Right lobe of liver (tissue), 4 donors: ENCODE measurements at regions not wholly inside any gene's neighbourhood (a gene's known extent, or its start where the extent isn't known, plus 50 kb on each side); places are given as distances from the start of the nearest gene placed in this dataset.

Experiments
- POLR2A ChIP-seq: fragments of 450-650 bp; IDR thresholded peaks from one replicate; pipeline ENCODE4 v1.6.1; 2017; ENCODE audit warnings: antibody characterized with exemption, mild to moderate bottlenecking
- TF ChIP-seq, protein P1 (sequence below), 4 donors: fragments of 200-600 bp in 3 of 4; fragments of 450-650 bp in 1 of 4; IDR thresholded peaks; one replicate each; pipeline versions ENCODE4 v1.5.1 to v1.8.0; 2016 to 2022; ENCODE audit warnings: antibody characterized with exemption in 4 of 4, mild to moderate bottlenecking in 2 of 4
- donor health status: DM: no; HTN: no; CAD: no.
- donor health status: DM: no; HTN: no; CAD: no.
- donor health status: DM: no; HTN: yes; CAD: no.

GRCh38 chr9:106404137-106404536 lies 458.8 kb upstream of the ZNF462 start:
- TF ChIP-seq, protein P1, sequence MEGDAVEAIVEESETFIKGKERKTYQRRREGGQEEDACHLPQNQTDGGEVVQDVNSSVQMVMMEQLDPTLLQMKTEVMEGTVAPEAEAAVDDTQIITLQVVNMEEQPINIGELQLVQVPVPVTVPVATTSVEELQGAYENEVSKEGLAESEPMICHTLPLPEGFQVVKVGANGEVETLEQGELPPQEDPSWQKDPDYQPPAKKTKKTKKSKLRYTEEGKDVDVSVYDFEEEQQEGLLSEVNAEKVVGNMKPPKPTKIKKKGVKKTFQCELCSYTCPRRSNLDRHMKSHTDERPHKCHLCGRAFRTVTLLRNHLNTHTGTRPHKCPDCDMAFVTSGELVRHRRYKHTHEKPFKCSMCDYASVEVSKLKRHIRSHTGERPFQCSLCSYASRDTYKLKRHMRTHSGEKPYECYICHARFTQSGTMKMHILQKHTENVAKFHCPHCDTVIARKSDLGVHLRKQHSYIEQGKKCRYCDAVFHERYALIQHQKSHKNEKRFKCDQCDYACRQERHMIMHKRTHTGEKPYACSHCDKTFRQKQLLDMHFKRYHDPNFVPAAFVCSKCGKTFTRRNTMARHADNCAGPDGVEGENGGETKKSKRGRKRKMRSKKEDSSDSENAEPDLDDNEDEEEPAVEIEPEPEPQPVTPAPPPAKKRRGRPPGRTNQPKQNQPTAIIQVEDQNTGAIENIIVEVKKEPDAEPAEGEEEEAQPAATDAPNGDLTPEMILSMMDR (IDR thresholded peaks at IDR 0.05), result no peak
- no peak for TF ChIP-seq POLR2A
